Islet of Langerhans (tissue), 1 donor: ENCODE measurements at regions not wholly inside any gene's neighbourhood (a gene's known extent, or its start where the extent isn't known, plus 50 kb on each side); places are given as distances from the start of the nearest gene placed in this dataset.
"Not testable (repeated sequence)": the region's sequence is repeated elsewhere in the genome, so short reads cannot be mapped to it uniquely, and the experiment has no call there.

Experiments used
- FAIRE-seq: peaks from one replicate; lab custom pipeline; 2011; peaks lifted over from hg19 to GRCh38; lab: Jason Lieb, UNC

DNA sequence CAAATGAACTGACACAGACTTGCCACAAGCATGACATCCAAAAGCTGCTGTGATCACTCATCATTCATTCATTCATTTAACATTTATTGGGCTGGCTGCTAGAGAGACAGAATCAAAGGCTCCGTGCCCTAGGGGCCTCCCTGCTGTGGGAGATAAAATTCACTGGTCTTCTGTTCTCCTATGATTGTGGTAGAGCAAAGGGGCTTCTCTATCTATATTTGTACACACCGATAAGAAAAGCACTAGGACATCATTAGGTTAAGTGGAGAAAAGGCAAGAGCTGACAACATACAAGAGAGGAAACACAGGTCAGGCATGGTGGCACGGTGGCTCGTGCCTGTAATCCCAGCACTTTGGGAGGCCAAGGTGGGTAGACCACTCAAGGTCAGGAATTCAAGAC, 847.0 kb downstream of the TYW1 start:
- FAIRE-seq = no peak

DNA sequence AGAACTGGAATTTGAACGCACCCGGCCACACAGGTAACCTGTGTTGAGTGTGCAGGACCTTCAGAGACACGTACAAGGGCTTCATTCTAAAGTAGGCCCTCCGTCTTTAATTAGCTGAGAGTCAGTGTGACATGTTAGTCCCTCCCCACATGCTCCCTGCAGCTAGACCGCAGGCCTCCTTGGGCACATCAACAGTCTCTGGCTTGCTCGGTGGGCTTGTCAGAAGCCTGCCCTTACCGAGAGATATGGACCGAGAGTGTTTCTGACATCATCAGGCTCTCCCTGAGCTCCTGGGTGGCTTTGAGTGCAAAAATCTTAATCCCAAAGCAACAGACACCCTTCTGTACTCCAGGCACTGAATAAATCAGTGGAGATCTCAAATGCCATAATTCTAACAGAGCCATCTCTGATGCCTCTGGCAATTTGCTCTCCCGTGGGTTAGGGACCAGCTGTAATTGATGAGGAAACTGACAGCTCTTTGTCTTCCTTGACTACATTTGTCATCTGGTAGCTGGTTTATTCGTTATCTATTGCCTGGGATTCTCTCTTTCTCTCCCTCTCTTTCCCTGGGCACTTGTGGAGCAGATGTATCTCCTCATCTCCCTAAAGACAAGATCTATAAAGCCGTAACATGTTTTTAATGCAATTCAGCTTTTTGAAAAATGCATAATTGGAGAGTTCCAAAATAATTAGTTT, 850.6 kb downstream of the TYW1 start:
- FAIRE-seq = no peak

DNA sequence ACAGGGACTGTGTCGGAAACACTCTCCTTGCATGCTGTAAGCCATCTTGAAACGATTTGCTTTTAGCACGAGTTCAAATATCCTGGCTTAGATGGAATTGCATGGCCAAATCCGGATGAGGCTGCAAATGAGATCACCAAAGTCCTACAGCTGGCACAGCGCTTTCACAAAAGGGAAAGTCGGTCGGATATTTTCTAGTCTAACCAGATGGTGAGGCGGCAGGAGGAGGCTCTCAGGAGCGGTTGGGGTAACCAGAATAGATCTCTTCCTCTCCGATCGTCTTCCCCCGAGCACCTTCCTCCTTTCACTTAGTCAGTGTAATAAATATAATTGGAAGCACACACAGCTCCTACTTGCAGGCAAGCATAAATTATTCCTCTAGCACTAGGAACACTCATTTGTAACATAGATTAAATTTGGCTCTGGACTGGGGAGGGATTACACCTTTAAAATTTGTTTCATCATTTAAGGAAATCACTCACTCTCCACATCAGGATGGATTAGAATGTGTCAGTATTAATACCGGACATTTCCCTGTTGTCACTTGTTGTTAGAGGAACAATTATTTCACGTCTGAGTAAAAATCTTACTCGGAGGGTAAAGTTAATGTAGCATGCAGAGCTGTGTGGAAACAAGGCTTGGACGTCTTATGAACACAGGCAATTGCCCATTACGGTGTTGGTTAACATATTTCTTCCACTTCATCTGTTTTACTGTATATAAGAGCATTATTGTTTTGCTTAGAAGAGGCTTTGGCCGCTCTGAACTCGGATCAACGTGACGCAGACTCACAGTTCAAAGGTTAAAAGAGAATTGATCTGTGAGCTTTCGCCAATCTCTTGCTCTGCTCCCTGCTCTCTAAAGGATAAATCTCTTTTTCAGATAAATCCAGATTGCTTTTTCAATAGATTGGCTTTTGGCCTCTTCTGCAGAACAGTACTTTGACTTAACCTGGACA, 857.9 kb downstream of the TYW1 start:
- FAIRE-seq = peak; percentile 78

DNA sequence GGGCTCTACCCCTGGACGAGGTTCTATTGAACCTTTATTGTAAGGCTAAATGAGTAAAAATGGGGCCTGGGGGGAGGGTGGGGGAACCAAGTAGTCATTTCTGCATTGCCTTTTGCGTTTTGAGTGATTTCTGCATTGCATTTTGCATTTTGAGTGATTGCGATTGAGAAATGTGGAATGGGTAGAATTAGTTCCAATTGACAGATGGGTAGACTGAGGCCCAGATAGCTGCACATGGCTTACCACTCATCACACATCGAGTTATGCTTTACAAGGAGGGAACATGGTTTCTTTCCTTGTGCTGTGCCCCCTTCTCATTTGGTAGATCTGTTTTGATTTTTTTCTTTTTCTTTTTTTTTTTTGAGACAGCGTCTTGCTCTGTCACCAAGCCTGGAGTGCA, 858.7 kb downstream of the TYW1 start:
- no peak for FAIRE-seq

DNA sequence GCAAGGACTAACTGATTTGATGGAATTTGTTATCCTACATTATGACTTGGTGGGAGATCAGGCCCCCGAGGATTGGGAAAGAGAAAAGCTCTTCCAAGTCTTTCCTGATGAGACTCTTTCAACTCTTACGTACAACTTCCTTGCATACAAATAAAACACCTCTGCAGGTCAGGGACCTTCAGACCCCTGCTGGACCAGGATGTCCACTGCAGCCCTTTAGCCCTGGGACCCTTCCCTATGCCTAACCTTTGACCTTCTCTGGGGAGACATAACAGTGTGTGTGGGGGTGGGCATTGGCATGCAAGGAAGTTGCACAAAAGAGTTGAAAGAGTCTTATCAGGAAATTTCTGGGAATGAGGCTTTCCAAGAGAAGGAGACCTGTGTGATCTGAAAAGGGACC, 859.4 kb downstream of the TYW1 start:
- FAIRE-seq = no peak

DNA sequence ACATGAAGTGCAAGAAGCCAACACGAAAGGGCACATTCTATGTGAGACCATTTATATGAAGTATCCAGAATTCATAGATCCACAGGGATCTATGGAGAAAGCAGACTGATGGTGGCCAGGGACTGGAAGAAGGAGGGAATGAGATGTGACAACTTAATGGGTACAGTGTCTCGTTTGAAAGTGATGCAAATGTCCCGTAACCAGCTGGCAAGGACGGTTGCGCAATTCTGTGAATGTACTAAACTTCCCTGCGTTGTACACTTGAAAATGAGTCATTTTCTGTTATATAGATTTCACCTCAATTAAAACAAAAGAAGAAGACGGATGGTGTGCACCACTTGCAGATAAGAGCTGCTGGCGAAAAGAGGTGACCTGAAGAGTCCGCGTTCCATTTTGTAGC, 861.1 kb downstream of the TYW1 start:
- no peak for FAIRE-seq

DNA sequence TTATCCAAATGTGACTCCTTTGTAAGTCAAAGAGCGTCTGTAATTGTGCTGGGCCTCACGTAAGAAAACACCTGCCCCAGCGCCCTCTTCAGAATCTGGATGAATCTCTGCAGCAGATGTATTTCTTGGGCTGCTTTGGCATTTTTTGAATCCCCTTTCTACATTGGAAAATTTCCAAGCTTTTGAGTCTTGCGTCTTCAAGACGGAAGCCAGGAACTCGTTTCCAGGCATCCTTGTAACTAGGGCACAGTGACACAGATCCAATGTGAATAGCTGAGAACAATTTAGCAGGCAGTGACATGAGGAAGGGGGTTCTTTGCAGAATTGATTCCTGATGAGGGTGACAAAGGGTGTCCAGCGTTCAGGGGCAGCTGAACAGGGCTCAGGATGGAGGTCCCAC, 862.3 kb downstream of the TYW1 start:
- no peak for FAIRE-seq

DNA sequence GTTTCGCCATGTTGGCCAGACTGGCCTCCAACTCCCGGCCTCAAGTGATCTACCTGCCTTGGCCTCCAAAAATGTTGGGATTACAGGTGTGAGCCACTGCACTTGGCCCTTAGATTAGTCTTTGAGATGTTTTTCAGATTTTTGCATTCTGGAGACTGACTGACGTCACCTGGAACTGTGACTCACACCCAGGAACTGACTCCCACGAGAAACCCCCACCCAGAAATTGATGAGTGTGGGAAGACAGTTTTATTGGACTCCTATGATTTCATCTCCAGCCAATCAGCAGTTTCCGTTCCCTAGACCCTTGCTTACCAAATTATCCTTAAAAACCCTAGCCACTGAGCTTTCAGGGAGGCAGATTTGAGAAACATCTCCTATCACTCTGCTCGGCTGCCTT, 867.3 kb downstream of the TYW1 start:
- no peak for FAIRE-seq

DNA sequence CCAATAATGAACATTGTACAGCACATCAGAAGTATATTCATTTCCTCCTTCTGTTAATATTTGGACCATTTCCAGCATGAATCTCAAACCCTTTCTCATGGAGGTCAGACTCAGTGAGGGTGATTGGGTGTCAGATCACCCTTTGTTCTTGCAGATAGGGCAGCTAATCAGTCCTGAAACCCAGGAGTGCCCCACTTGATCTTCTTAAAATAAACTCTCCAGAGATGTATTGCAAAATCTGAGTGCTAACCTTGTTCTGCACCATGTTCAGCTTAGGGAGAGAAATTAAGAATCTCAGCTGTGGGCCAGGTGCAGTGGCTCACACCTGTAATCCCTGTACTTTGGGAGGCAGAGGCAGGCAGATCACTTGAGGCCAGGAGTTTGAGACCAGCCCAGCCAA, 869.4 kb downstream of the TYW1 start:
- no peak for FAIRE-seq

DNA sequence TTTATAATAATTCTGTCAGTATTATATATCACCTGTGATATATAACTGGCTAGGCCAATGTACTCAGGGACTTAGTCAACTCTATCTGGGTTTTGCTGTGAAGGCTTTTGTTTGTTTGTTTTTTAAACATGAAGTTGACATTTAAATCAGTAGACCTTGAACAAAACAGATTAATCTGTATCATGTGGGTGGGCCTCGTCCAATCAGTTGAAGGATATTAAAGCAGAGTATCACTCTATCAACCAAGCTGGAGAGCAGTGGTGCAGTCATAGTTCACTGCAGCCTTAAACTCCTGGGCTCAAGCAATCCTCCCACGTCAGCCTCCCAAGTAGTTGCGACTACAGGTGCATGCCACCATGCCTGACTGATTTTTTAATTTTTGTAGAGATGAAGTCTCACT, 870.2 kb downstream of the TYW1 start:
- FAIRE-seq = no peak

DNA sequence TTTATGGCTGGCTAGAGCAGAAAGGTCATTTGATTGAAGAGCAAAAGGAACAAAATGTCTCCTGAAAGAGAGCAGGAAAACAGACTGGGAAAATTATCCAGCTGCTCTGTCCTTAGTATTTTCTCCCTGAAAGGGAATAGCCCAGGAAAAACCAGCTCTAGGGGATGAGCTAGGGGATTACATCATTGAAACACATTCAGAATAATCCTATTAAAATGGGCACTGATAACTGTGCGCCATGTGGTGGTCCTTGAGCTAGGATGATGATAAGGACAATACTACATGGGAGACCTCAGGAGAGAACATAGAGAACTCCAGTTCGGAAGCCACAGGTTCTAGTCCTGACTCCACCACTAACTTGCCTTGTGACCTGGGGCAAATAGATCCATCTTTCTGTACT, 873.8 kb downstream of the TYW1 start:
- FAIRE-seq = no peak

DNA sequence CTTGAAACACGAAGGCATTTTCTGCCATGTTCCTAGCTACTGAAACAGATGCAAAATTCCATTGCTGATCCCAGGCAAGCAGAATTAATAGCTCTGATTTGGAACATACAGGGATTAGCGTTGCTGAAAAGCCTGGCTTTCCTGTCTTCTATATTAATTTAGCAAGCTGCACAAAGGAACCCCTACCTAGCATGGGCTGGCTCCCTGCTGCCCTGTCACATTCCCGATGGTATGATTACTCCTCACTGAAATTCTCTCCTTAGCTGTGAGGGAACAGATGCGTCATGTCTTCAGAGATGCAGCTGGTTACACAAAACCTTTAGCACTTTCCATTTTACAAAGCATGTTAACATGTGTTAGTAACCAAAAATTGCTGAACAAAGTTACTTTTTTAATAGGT, 878.9 kb downstream of the TYW1 start:
- FAIRE-seq = no peak

DNA sequence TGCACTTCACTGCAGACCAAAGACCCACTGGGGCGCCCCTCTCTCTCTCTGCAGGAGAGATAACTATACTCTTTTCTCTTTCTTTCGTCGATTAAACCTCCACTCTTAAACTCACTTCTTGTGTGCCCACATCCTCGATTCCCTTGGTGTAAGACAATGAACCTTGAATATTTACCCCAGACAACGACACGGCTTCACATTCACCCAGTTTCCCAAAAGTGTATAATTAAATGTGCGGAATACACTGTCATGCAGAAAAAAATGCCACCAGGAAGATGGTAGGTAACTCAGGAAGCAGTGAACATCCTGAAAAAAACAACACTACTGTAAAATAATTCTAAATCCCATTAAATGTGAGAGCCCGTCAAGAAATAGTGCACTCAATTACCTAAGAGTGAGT, 882.2 kb downstream of the TYW1 start:
- no peak for FAIRE-seq

DNA sequence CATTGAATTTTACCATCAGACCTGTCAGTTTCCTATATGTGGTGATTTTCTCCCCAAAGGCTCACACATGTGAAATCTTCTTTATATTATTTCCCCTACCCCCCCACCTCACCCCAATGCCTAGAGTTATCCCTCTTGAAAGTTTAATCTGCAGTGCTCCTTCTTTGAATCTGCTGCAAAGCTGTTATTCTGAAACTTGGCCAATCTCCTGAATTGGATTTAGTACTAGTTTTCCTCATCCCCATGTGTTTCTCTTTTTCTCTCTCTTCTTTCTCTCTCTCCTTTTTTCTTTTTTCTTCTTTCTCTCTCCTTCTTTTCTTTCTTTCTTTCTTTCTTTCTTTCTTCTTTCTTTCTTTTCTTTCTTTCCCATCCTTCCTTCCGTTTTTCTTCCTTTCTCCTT, 886.2 kb downstream of the TYW1 start:
- FAIRE-seq = no peak

DNA sequence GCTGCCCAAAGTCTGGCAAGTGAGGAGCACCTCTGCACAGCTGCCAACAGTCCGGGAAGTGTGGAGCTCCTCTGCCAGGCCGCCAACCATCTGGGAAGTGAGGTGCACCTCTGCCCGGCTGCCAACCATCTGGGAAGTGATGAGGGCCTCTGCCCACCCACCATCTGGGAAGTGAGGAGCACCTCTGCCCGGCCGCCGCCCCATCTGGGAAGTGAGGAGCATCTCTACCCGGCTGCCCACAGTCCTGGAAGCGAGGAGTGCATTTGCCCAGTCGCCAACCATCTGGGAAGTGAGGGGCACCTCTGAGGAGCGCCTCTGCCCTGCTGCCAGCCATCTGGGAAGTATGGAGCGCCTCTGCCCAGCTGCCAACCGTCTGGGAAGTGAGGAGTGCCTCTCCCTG, 893.7 kb downstream of the TYW1 start:
- no peak for FAIRE-seq

DNA sequence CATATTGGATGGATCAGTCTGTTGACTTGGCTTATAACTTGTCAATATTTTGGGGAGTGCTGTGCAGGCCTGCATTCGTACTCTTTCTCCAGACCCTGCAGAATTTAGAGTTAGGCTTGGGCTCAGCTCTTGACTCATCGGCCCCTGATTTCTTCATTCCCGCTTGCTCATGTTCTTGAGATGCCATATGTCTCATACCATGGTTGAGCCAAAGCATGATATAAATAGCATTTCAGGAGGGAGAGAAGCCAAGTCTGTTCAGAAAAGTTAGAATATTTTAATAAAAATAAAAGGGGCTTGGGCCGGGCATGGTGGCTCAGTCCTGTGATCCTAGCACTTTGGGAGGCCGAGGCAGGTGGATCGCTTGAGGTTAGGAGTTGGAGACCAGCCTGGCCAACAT, 898.1 kb downstream of the TYW1 start:
- no peak for FAIRE-seq

DNA sequence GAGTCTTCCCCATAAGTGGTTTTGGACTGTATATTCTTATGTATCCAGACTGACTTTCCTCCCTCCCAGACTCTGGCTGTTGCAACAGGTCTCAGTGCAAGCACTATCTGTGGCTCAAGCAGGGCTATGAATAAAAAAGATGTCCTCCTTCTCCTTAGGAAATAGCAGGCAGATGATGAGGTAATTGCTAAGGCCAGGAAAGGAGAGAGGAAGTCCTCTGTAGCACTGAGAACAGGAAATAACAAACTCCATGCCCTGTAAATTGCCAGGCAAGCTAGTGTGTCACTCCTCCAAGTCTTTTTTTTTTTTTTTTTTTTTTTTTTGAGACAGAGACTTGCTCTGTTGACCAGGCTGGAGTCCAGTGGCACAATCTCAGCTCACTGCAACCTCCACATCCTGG, 900.1 kb downstream of the TYW1 start:
- no peak for FAIRE-seq

DNA sequence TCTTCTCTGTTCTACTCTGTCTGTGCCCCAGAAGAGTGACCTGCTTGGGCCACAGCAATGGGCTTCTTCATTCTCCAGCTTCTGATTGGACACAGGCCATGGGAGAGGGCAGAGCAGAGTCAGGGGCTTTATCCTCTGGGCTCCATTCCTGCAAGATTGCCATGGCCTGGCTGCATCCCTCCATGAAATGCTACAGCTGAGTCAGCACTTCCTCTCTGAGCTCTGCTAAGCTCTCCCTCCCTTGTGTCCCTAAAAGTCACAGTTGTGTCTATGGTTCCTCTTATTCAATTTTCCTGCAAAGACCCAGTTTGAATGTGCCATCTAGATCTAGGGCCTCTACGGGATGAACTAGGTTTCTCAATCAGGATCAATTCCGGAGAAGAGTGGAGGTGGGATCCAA, 903.8 kb downstream of the TYW1 start:
- FAIRE-seq = no peak

DNA sequence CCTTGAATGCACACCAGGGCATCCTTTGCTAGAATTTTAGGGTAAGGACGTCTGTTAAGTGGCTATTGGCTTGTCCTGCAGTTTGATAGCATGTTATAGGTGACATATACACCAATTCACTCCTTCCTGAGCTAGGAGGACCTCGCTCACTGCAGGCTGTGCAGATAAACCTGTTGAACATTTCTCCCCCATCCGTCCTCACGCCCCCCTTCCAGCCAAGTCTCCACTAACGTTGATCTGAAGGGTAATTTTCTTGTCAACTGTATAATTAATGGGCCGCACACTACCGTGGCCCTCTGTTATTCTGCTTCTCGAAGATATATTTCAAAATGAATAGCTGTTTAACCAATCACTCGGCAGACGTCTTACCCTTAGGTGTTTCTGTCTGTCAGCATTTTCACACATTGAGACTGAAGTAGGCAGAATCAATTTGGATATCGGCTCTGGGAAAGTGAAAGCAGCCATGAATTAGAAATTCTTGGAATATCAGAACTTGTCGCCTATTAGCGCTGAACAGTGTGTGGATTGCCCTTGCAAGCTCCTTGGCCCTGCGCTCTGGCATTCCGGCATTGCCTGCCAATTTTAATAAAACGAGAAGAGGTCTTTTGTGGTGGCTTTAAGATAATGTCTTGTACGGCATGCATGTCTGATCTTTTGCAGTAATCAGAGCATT, 905.3 kb downstream of the TYW1 start:
- no peak for FAIRE-seq

DNA sequence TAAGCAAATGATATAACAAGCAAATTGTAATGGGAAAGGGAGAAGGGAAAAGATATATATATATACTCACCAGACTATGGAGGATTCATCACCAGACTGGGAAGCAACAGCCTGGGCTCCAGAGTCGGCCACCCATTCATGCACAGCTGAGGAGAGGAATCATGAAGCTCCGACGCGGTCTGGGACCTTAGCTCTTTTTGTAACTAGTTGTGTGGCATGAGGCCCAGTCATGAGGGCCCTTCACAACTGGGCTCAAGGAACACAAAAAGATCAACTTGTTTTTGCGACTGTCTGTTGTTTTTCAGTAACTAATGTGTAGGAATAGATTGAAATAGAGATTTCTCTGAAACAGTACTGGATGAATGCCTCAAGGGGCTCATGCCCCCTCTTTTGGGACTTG, 911.2 kb downstream of the TYW1 start:
- FAIRE-seq = no peak

DNA sequence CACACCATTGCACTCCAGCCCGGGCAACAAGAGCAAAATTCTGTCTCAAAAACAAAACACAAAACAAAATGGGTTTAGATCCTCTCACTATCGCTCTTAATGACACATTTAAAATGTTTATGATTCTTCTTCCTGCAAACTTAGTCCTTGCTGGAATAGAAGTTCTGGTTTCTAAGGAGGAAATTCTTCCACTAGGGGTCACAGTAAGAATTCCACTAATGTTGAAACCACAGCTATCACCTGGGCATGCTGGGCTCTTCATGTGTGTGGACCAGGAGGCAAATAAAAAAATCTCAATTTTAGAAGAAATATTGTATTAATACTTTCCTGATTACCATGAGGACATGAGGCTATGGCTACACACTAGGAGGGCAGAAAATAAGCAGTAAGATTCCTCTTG, 915.8 kb downstream of the TYW1 start:
- no peak for FAIRE-seq

DNA sequence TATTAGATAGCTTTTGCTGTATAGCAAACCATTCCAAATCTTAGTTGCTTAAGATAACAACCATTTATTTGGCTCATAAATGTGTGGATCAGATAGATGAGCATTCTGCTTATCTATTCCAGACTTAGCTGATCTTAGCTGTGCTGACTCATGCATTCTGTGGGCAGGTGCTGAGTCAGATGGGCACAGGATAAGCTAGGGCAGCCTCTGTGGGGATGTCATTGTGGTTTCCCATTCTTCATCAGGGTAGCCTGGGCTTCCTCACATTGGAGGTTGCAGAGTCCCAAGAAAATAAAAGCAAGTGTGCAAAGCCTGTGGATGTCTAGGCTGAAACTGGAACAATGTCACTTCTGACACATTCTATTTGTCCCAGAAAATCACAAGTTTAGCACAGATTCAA, 917.0 kb downstream of the TYW1 start:
- FAIRE-seq = no peak

DNA sequence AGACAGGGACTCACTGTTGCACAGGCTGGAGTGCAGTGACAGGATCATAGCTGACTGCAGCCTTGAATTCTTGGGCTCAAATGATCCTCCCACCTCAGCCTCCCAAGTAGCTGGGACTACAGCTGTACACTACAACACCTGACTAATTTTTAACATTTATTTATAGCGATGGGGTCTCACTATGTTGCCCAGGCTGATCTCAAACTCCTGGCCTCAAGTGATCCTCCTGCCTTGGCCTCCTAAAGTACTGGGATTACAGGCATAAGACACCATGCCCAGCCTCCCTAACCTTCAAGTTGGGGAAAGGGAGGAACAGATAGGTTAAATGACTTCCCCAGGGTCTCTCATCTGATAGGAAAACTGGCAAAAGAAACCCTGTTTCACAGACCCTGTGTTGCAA, 919.5 kb downstream of the TYW1 start:
- not testable (repeated sequence) for FAIRE-seq
